Gastrocnemius medialis (tissue), 4 donors: ENCODE measurements at regions not wholly inside any gene's neighbourhood (a gene's known extent, or its start where the extent isn't known, plus 50 kb on each side); places are given as distances from the start of the nearest gene placed in this dataset.

Source experiments
- ATAC-seq, 2 donors: fragments of 150-250 bp; one replicate each; pipeline ENCODE4 v1.9.1; 2016
- DNase-seq, 2 donors: peaks; one replicate each; pipeline ENCODE4 v3.0.0-alpha.2; 2019
- H3K27ac ChIP-seq, 4 donors: fragments of 200-600 bp; sonication (generic); 1 replicate in 1 of 4; 2 replicates in 3 of 4; pipeline ENCODE4 v1.5.1; 2016 to 2018; ENCODE audit warnings: mild to moderate bottlenecking in 2 of 4, moderate library complexity in 1 of 4
- H3K27me3 ChIP-seq, 3 donors: fragments of 200-600 bp; sonication (generic) in 2 of 3; 1 replicate in 1 of 3; 2 replicates in 2 of 3; pipeline versions ENCODE4 v1.5.1 to v1.6.0; 2016 to 2019; ENCODE audit warnings: mild to moderate bottlenecking in 1 of 3, moderate library complexity in 1 of 3
- H3K36me3 ChIP-seq, 2 donors: fragments of 200-600 bp; sonication (generic) in 1 of 2; one replicate each; pipeline ENCODE4 v1.5.1; 2017 to 2018
- H3K4me1 ChIP-seq, 2 donors: fragments of 200-600 bp; sonication (generic) in 1 of 2; one replicate each; pipeline ENCODE4 v1.5.1; 2016 to 2017; ENCODE audit warnings: mild to moderate bottlenecking in 2 of 2
- H3K4me3 ChIP-seq, 4 donors: fragments of 200-600 bp; sonication (generic) in 3 of 4; 1 replicate in 1 of 4; 2 replicates in 3 of 4; pipeline ENCODE4 v1.5.1; 2016 to 2019; ENCODE audit warnings: mild to moderate bottlenecking in 2 of 4
- H3K9me3 ChIP-seq, 3 donors: fragments of 200-600 bp; sonication (generic) in 2 of 3; 1 replicate in 1 of 3; 2 replicates in 2 of 3; pipeline ENCODE4 v1.5.1; 2016 to 2019
- CTCF ChIP-seq, 5 experiments: fragments of 450-650 bp in 3 of 5; fragments of 200-600 bp in 2 of 5; sonication (generic) in 2 of 5; IDR thresholded peaks in 4 of 5; conservative IDR thresholded peaks in 1 of 5; 1 replicate in 4 of 5; 2 replicates in 1 of 5; pipeline ENCODE4 v1.5.1; 2016 to 2019; ENCODE audit warnings: antibody characterized with exemption in 5 of 5, mild to moderate bottlenecking in 3 of 5, moderate library complexity in 3 of 5
- POLR2A ChIP-seq, 2 donors: fragments of 450-650 bp; IDR thresholded peaks; one replicate each; pipeline ENCODE4 v1.6.1; 2017; ENCODE audit warnings: antibody characterized with exemption in 2 of 2, mild to moderate bottlenecking in 2 of 2, moderate library complexity in 2 of 2
- in situ Hi-C, 4 donors: fragments of 200-750 bp; cut with MboI; loops; one replicate each; pipeline versions ENCODE4 v1.15.0 to v1.8.0; 2017; ENCODE audit warnings: low sequenced_read_pairs in 4 of 4
- intact Hi-C: fragments of 100-400 bp; cut with DNase I; formaldehyde crosslinking; loops from one replicate; pipeline ENCODE4 v1.15.1; 2023; ENCODE audit warnings: low total_unique reads

GRCh38 chr13:100860866-100861265 is 186.3 kb upstream of the TMTC4 start:
- DNase-seq (no peak), ATAC-seq (no peak)
- in situ Hi-C loops: no loop called here
- H3K4me1 ChIP-seq: no peaks in the 10 kb centered on the region
- no peaks in the 10 kb centered on the region for H3K27me3 ChIP-seq
- no peaks in the 10 kb centered on the region for H3K36me3 ChIP-seq
- TF ChIP-seq POLR2A (IDR thresholded peaks at IDR 0.05) (no peak), CTCF (IDR thresholded peaks at IDR 0.05 in 4 of 5, conservative IDR thresholded peaks at IDR 0.05 in 1 of 5) (no peak)
- no peaks in the 10 kb centered on the region for H3K9me3 ChIP-seq
- H3K4me3 ChIP-seq: no peak overlapping the region
- intact Hi-C loops: no loop called here
- no peak overlapping the region for H3K27ac ChIP-seq

GRCh38 chr13:100859861-100860260 is 185.3 kb upstream of the TMTC4 start:
- DNase-seq (no peak), ATAC-seq (no peak)
- Histone ChIP-seq H3K27me3 (no peaks in the 10 kb centered on the region), H3K4me3 (no peak overlapping the region), H3K9me3 (no peaks in the 10 kb centered on the region), H3K4me1 (no peaks in the 10 kb centered on the region), H3K27ac (no peak overlapping the region), H3K36me3 (no peaks in the 10 kb centered on the region)
- in situ Hi-C loops (no loop called here), intact Hi-C loops (no loop called here)
- TF ChIP-seq CTCF (IDR thresholded peaks at IDR 0.05 in 4 of 5, conservative IDR thresholded peaks at IDR 0.05 in 1 of 5) (no peak), POLR2A (IDR thresholded peaks at IDR 0.05) (no peak)

- TF ChIP-seq CTCF (IDR thresholded peaks at IDR 0.05 in 4 of 5, conservative IDR thresholded peaks at IDR 0.05 in 1 of 5): no peak
- no peak for TF ChIP-seq POLR2A (IDR thresholded peaks at IDR 0.05)
- DNase-seq (no peak), ATAC-seq (no peak)
- Histone ChIP-seq H3K27me3 (no peaks in the 10 kb centered on the region), H3K4me1 (no peaks in the 10 kb centered on the region), H3K9me3 (no peaks in the 10 kb centered on the region), H3K4me3 (no peak overlapping the region), H3K27ac (no peak overlapping the region), H3K36me3 (no peaks in the 10 kb centered on the region)
- in situ Hi-C loops (no loop called here), intact Hi-C loops (no loop called here)
Observed at GRCh38 chr13:100855151-100855550, 180.6 kb upstream of the TMTC4 start.

- H3K9me3 ChIP-seq: no peaks in the 10 kb centered on the region
- H3K27ac ChIP-seq: no peak overlapping the region
- in situ Hi-C loops: no loop called here
- intact Hi-C loops: no loop called here
- no peaks in the 10 kb centered on the region for H3K36me3 ChIP-seq
- TF ChIP-seq POLR2A (IDR thresholded peaks at IDR 0.05) (no peak), CTCF (IDR thresholded peaks at IDR 0.05 in 4 of 5, conservative IDR thresholded peaks at IDR 0.05 in 1 of 5) (no peak)
- no peak overlapping the region for H3K4me3 ChIP-seq
- DNase-seq: no peak
- no peak for ATAC-seq
- no peaks in the 10 kb centered on the region for H3K27me3 ChIP-seq
- H3K4me1 ChIP-seq: no peaks in the 10 kb centered on the region
Observed at GRCh38 chr13:100854006-100854405, 179.4 kb upstream of the TMTC4 start.

- intact Hi-C loops (no loop called here), in situ Hi-C loops (no loop called here)
- Histone ChIP-seq H3K27ac (no peak overlapping the region), H3K36me3 (no peaks in the 10 kb centered on the region), H3K4me3 (no peak overlapping the region), H3K27me3 (no peaks in the 10 kb centered on the region), H3K9me3 (no peaks in the 10 kb centered on the region), H3K4me1 (no peaks in the 10 kb centered on the region)
- ATAC-seq (no peak), DNase-seq (no peak)
- TF ChIP-seq POLR2A (IDR thresholded peaks at IDR 0.05) (no peak), CTCF (IDR thresholded peaks at IDR 0.05 in 4 of 5, conservative IDR thresholded peaks at IDR 0.05 in 1 of 5) (no peak)
Observed at GRCh38 chr13:100853434-100853833, 178.8 kb upstream of the TMTC4 start.
